RWPE1 (cell line): ENCODE measurements at regions not wholly inside any gene's neighbourhood (a gene's known extent, or its start where the extent isn't known, plus 50 kb on each side); places are given as distances from the start of the nearest gene placed in this dataset.
A peak's percentile ranks its signal among the peaks of the same experiment; 100 is the strongest.

Experiments used
- CTCF ChIA-PET: fragments of 350-600 bp; sonication (Branson Sonifier 250); formaldehyde crosslinking; extraction: SDS; loops from one replicate; lab custom pipeline; 2021; lab: Yijun Ruan, JAX
- POLR2A ChIA-PET: fragments of 400-600 bp; formaldehyde crosslinking; extraction: SDS; loops from one replicate; lab custom pipeline; 2020; ENCODE audit warnings: antibody characterized with exemption; ENCODE audit not compliant: low non-redundant PET; lab: Yijun Ruan, JAX
- DNase-seq: peaks from one replicate; pipeline ENCODE4 v3.0.0; 2012; ENCODE audit warnings: low spot score
- H3K27ac ChIP-seq: fragments of 450-650 bp; 2 replicates; pipeline ENCODE4 v1.5.1; 2017
- TF ChIP-seq, protein P1 (sequence below): fragments of 450-650 bp; conservative IDR thresholded peaks from 2 replicates; pipeline ENCODE4 v1.5.1; 2017; ENCODE audit warnings: low read depth, mild to moderate bottlenecking

- peak overlapping the region; percentile 89 for H3K27ac ChIP-seq
- ChIA-PET CTCF (no interaction called here), POLR2A (no interaction called here)
- no peak for DNase-seq
- TF ChIP-seq, protein P1, sequence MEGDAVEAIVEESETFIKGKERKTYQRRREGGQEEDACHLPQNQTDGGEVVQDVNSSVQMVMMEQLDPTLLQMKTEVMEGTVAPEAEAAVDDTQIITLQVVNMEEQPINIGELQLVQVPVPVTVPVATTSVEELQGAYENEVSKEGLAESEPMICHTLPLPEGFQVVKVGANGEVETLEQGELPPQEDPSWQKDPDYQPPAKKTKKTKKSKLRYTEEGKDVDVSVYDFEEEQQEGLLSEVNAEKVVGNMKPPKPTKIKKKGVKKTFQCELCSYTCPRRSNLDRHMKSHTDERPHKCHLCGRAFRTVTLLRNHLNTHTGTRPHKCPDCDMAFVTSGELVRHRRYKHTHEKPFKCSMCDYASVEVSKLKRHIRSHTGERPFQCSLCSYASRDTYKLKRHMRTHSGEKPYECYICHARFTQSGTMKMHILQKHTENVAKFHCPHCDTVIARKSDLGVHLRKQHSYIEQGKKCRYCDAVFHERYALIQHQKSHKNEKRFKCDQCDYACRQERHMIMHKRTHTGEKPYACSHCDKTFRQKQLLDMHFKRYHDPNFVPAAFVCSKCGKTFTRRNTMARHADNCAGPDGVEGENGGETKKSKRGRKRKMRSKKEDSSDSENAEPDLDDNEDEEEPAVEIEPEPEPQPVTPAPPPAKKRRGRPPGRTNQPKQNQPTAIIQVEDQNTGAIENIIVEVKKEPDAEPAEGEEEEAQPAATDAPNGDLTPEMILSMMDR = no peak
These were observed 92.8 kb downstream of the MRPL14 start for GRCh38 chr6:44034391-44034861.

- TF ChIP-seq, protein P1 = no peak
- H3K27ac ChIP-seq = no peak overlapping the region
- ChIA-PET CTCF (interaction anchor here (0.5 to 0.6 kb wide), 2 partner anchors 48 to 96 kb away, joined by 3 read pairs; no protein-coding TSS in a partner anchor), POLR2A (no interaction called here)
- no peak for DNase-seq
These were observed 96.3 kb downstream of the MRPL14 start for GRCh38 chr6:44030812-44031454.

DNA sequence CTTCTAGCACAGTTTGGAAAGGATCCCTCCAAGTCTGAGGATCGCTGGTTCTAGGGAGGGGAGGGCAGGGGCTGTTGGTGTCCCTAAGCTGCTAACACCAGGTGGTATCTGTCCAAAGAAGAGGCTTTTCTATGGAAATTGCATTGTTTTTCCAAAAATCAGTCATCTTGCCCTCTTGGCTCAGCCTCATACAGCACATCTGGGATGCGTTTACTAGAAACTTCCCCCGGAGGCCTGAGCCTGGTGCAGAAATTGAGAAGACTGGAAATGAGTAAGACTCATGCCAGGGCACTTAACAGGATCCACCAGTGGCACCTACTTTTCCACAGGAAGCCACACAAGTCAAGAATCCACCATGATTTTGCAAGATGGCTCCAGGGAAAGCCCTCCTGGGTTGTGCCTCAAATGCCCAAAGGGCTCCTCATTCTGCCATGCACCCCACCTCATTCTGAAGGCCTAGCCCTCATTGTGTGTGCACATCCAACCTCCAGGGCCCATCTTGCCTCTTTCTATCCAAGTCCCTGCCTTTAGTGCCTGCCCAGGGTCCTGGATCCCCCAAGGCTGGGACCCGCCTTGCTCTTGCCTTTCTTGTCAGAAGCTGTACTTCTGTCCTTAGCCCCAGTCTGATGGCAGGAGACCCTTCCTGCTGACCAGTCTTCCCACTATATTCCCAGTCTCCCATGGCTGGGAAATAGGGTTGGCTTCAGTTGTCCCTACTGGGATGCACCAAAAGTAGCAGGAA, 97.6 kb downstream of the MRPL14 start:
- H3K27ac ChIP-seq = peak overlapping the region; percentile 45
- ChIA-PET POLR2A (no interaction called here), CTCF (no interaction called here)
- TF ChIP-seq, protein P1 = no peak
- no peak for DNase-seq

- ChIA-PET CTCF (no interaction called here), POLR2A (no interaction called here)
- TF ChIP-seq, protein P1 = no peak; the same call in 1 of the 2 replicates
- peak overlapping the region; percentile 69; the same call in 1 of the 2 replicates for H3K27ac ChIP-seq
- DNase-seq = no peak
These were observed 98.4 kb downstream of the MRPL14 start for GRCh38 chr6:44028789-44029310.

DNA sequence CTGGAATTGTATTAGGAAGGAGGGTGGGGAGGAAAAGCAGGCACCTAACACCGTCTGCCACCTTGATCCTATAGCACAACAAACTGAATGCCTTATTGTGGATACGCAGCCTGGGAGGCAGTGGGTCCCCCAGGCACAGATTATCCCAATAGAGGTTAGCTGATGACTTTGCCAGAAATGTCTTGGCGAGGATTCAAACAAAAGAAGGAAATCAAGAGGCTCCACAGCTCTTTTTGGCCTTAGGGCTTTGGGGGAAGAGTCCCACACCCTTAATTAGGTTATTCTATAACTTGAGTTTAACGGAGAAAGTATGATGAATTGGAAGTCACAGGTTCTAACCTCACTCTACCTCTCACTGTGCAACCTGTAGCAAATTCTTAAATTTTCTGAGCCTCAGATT, 102.0 kb downstream of the MRPL14 start:
- no peak for DNase-seq
- H3K27ac ChIP-seq = no peak overlapping the region; the same call in 1 of the 2 replicates
- POLR2A ChIA-PET = no interaction called here
- TF ChIP-seq, protein P1 = no peak
- CTCF ChIA-PET = interaction anchor here (0.6 kb wide), 1 partner anchor 147 kb away, joined by 3 read pairs; no protein-coding TSS in a partner anchor

GRCh38 chr6:44024574-44025219, 102.6 kb downstream of the MRPL14 start:
- POLR2A ChIA-PET = no interaction called here
- no peak overlapping the region; the same call in 1 of the 2 replicates for H3K27ac ChIP-seq
- CTCF ChIA-PET = no interaction called here
- no peak for DNase-seq
- TF ChIP-seq, protein P1 = no peak
